K562 (cell line): ENCODE measurements at regions not wholly inside any gene's neighbourhood (a gene's known extent, or its start where the extent isn't known, plus 50 kb on each side); places are given as distances from the start of the nearest gene placed in this dataset.

Experiments
- ATF4 ChIP-seq: fragments of 450-650 bp; formaldehyde crosslinking; IDR thresholded peaks from 2 replicates; pipeline ENCODE4 v1.4.0; 2022; ENCODE audit warnings: mild to moderate bottlenecking, moderate library complexity
- BCL6 ChIP-seq: fragments of 250-450 bp; sonication (Bioruptor Pico); IDR thresholded peaks from 2 replicates; pipeline ENCODE4 v1.4.0; 2020
- CTCF ChIP-seq, 3 experiments: IDR thresholded peaks in 2 of 3; conservative IDR thresholded peaks in 1 of 3; 2 replicates each; pipeline ENCODE4 v1.5.1; 2011 to 2012; ENCODE audit warnings: low read length in 3 of 3, mild to moderate bottlenecking in 3 of 3, control low read depth in 2 of 3, improper control_type of control experiment in 1 of 3, inconsistent platforms in 1 of 3, low read depth in 1 of 3, mixed read lengths in 1 of 3, moderate library complexity in 1 of 3; ENCODE audit not compliant: insufficient read depth in 2 of 3
- ESRRA ChIP-seq: fragments of 450-650 bp; IDR thresholded peaks from 2 replicates; pipeline ENCODE4 v1.6.1; 2014; ENCODE audit warnings: low read depth, mild to moderate bottlenecking, moderate library complexity, borderline replicate concordance
- FOS ChIP-seq: IDR thresholded peaks from 3 replicates; pipeline ENCODE4 v1.6.1; 2011; ENCODE audit not compliant: insufficient read length; ENCODE audit errors: extremely low read depth
- FOXK1 ChIP-seq: sonication (generic); formaldehyde crosslinking; IDR thresholded peaks from 2 replicates; pipeline ENCODE4 v1.8.0; 2022; ENCODE audit warnings: missing genetic modification reagents, mild to moderate bottlenecking, borderline replicate concordance
- KDM4B ChIP-seq, 2 experiments: fragments of 450-650 bp in 1 of 2; sonication (generic) in 1 of 2; IDR thresholded peaks; 2 replicates each; pipeline ENCODE4 v1.6.1; 2016 to 2017; ENCODE audit warnings: borderline replicate concordance in 2 of 2, antibody characterized with exemption in 1 of 2, low read depth in 1 of 2, mild to moderate bottlenecking in 1 of 2
- KDM5B ChIP-seq: fragments of 200-600 bp; sonication (generic); IDR thresholded peaks from 2 replicates; pipeline ENCODE4 v1.6.1; 2012; ENCODE audit warnings: low read depth, mild to moderate bottlenecking, moderate library complexity, low read length, control low read depth, inconsistent platforms; ENCODE audit not compliant: insufficient replicate concordance
- MEF2D ChIP-seq: conservative IDR thresholded peaks from 2 replicates; pipeline ENCODE4 v1.6.1; 2016; ENCODE audit warnings: low read depth, missing genetic modification characterization, missing compliant biosample characterization
- MTA2 ChIP-seq: fragments of 450-650 bp; IDR thresholded peaks from 2 replicates; pipeline ENCODE4 v1.6.1; 2016; ENCODE audit warnings: low read depth
- MTA3 ChIP-seq: fragments of 450-650 bp; formaldehyde crosslinking; IDR thresholded peaks from 2 replicates; pipeline ENCODE4 v1.6.1; 2017; ENCODE audit warnings: mild to moderate bottlenecking, borderline replicate concordance
- PREB ChIP-seq: sonication (generic); formaldehyde crosslinking; IDR thresholded peaks from 2 replicates; pipeline ENCODE4 v1.8.1; 2023; ENCODE audit warnings: mild to moderate bottlenecking, missing genetic modification reagents
- PTTG1 ChIP-seq: fragments of 450-650 bp; IDR thresholded peaks from 2 replicates; pipeline ENCODE4 v1.6.1; 2016; ENCODE audit warnings: low read depth, mild to moderate bottlenecking, missing genetic modification characterization, missing compliant biosample characterization
- RFX5 ChIP-seq: IDR thresholded peaks from 2 replicates; pipeline ENCODE4 v1.6.1; 2011; ENCODE audit warnings: low read depth, mild to moderate bottlenecking, improper control_type of control experiment, low read length
- SMAD4 ChIP-seq: fragments of 250-450 bp; sonication (Bioruptor Pico); conservative IDR thresholded peaks from 2 replicates; pipeline ENCODE4 v1.8.0; 2021; ENCODE audit warnings: inconsistent platforms, mild to moderate bottlenecking, moderate library complexity
- STAT5B ChIP-seq: fragments of 250-450 bp; sonication (Bioruptor Pico); IDR thresholded peaks from 2 replicates; pipeline ENCODE4 v1.8.0; 2021; ENCODE audit warnings: mild to moderate bottlenecking, inconsistent platforms
- TAF9B ChIP-seq: fragments of 450-650 bp; IDR thresholded peaks from 2 replicates; pipeline ENCODE4 v1.6.1; 2018; ENCODE audit warnings: mild to moderate bottlenecking; ENCODE audit not compliant: partially characterized antibody
- TEAD4 ChIP-seq, 2 experiments: sonication (generic) in 1 of 2; formaldehyde crosslinking in 1 of 2; IDR thresholded peaks; 2 replicates each; pipeline versions ENCODE4 v1.6.1 to v1.8.0; 2012 to 2022; ENCODE audit warnings: borderline replicate concordance in 1 of 2, inconsistent platforms in 1 of 2, low read length in 1 of 2, mild to moderate bottlenecking in 1 of 2, missing genetic modification reagents in 1 of 2
- ZBTB12 ChIP-seq: fragments of 250-450 bp; sonication (Bioruptor Pico); IDR thresholded peaks from 2 replicates; pipeline ENCODE4 v1.4.0; 2020
- ZFP91 ChIP-seq: sonication (generic); formaldehyde crosslinking; IDR thresholded peaks from 2 replicates; pipeline ENCODE4 v1.8.0; 2022; ENCODE audit warnings: mild to moderate bottlenecking, missing genetic modification reagents

- no peak for TF ChIP-seq PTTG1 (tag)
- TF ChIP-seq SMAD4 (CRISPR knock-in tag) = no peak
- no peak for TF ChIP-seq FOS
- TF ChIP-seq KDM5B = no peak
- TF ChIP-seq MEF2D = no peak
- TF ChIP-seq CTCF (IDR thresholded peaks at IDR 0.05 in 2 of 3, conservative IDR thresholded peaks at IDR 0.05 in 1 of 3; ENCODE audit: insufficient read depth in 2 of 3, low read depth in 1 of 3, low read length in 3 of 3) = no peak
- no peak for TF ChIP-seq BCL6 (CRISPR knock-in tag)
- no peak for TF ChIP-seq RFX5
- no peak for TF ChIP-seq ZBTB12
- TF ChIP-seq STAT5B (CRISPR knock-in tag) = no peak
- no peak for TF ChIP-seq MTA3
- no peak for TF ChIP-seq ESRRA
- TF ChIP-seq TAF9B = no peak
- peak; percentile 37; the same call in 1 of the 2 replicates for TF ChIP-seq TEAD4 (IDR thresholded peaks at IDR 0.05; ENCODE audit: low read length)
- no peak for TF ChIP-seq TEAD4 (CRISPR knock-in tag; IDR thresholded peaks at IDR 0.05; ENCODE audit: borderline replicate concordance)
- no peak for TF ChIP-seq ATF4 (CRISPR knock-in tag)
- TF ChIP-seq MTA2 = 0 out of 2 replicates have a peak, but pooled peaks have one; percentile 9
- no peak for TF ChIP-seq PREB (CRISPR knock-in tag)
- no peak for TF ChIP-seq ZFP91 (CRISPR knock-in tag)
- TF ChIP-seq KDM4B (IDR thresholded peaks at IDR 0.05; ENCODE audit: borderline replicate concordance in 2 of 2, low read depth in 1 of 2) = no peak
- TF ChIP-seq FOXK1 (CRISPR knock-in tag) = no peak
These were observed 67.2 kb downstream of the BTG1 start (continued) for GRCh38 chr12:92078167-92079053.
